Esophagus mucosa (tissue), 1 donor: ENCODE measurements at regions not wholly inside any gene's neighbourhood (a gene's known extent, or its start where the extent isn't known, plus 50 kb on each side); places are given as distances from the start of the nearest gene placed in this dataset.

Experiments
- ATAC-seq: fragments of 200-7000 bp; cut with Tn5 transposase; one replicate; pipeline ENCODE4 v1.9.1; 2020
- donor health status: DM: yes; HTN: yes; CAD: no.

- no peak for ATAC-seq
Measured at GRCh38 chrX:120692319-120692718, 62.5 kb upstream of the C1GALT1C1 start.

GRCh38 chrX:120690941-120691340, 61.1 kb upstream of the C1GALT1C1 start:
- no peak for ATAC-seq

GRCh38 chrX:120690344-120690743, 60.5 kb upstream of the C1GALT1C1 start:
- no peak for ATAC-seq

- ATAC-seq: no peak
Measured at GRCh38 chrX:120680090-120680489, 50.2 kb upstream of the C1GALT1C1 start.
